HFF-Myc (cell line): ENCODE measurements at regions not wholly inside any gene's neighbourhood (a gene's known extent, or its start where the extent isn't known, plus 50 kb on each side); places are given as distances from the start of the nearest gene placed in this dataset.

Experiments used
- DNase-seq: peaks from one replicate; pipeline ENCODE4 v3.0.0-alpha.2; 2011; ENCODE audit warnings: low read depth; ENCODE audit errors: extremely low read depth
- H3K4me3 ChIP-seq: replicated peaks from 2 replicates; pipeline ENCODE4 v1.5.1; 2011; ENCODE audit warnings: low read depth, mild to moderate bottlenecking, control low read depth, low read length
- TF ChIP-seq, protein P1 (sequence below): IDR thresholded peaks from 2 replicates; pipeline ENCODE4 v1.5.1; 2012; ENCODE audit warnings: mild to moderate bottlenecking, low read depth, low read length, control low read depth; ENCODE audit errors: missing control alignments

DNA sequence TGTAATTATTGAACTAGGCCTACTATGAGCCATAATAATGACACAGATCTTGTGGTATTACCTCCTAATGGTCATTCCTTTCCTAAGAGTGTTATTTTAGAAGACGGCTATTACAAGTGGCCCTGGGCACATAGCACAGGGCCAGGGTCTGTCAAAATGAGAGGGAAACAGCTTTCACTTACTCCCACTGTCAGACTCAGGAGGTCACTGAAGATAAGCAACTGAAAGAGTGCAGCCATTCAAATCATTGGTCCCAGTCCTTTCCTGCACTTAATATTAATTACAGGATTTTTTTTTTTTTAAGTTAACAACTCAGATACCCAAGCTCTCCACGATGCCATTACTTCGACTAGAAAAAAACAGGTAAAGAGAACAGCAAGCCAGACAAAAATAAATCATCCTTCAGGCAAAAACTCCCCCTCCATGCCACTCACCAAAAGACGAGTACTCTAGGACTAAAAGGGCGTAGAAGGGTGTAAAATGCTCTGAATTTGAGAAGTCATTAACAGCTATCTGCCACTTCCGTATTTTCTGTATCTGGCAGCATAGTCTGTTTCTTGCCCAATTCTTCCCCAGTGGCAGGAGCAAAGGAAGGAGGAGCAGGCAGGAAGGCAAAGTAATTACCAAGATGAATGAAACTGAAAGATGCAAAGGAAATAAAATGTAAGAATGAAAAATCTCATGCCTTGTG is 87.4 kb downstream of the ZNF608 start:
- H3K4me3 ChIP-seq = no peak overlapping the region
- DNase-seq = no peak
- TF ChIP-seq, protein P1, sequence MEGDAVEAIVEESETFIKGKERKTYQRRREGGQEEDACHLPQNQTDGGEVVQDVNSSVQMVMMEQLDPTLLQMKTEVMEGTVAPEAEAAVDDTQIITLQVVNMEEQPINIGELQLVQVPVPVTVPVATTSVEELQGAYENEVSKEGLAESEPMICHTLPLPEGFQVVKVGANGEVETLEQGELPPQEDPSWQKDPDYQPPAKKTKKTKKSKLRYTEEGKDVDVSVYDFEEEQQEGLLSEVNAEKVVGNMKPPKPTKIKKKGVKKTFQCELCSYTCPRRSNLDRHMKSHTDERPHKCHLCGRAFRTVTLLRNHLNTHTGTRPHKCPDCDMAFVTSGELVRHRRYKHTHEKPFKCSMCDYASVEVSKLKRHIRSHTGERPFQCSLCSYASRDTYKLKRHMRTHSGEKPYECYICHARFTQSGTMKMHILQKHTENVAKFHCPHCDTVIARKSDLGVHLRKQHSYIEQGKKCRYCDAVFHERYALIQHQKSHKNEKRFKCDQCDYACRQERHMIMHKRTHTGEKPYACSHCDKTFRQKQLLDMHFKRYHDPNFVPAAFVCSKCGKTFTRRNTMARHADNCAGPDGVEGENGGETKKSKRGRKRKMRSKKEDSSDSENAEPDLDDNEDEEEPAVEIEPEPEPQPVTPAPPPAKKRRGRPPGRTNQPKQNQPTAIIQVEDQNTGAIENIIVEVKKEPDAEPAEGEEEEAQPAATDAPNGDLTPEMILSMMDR = no peak

DNA sequence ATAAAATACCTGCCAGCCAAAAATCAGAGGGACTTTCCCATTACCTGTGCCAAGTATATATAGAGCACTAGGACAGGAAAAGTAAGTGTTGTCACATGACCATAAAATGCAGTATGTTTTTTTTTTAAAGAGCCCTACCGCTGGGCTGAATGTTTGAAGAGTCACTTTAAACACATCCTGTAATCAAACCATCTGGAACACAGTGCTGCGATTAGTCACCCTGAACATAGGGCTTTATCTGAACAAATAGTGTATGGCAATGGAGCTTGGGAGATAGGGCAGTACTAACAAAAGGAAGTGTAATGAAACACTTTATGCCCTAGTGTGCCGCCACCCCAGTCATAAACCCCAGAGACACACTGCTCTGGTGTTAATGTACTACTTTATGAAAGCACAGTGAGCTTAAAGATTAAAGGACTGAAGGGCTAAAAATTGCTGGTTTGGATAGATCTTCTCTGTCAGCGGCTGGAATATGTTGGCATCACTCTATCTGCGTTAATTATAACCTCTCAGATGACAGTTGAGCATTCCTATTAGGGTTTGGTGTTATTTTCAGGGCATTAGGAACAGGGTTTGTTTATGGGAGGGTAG is 90.4 kb downstream of the ZNF608 start:
- H3K4me3 ChIP-seq = no peak overlapping the region; the same call in 1 of the 2 replicates
- TF ChIP-seq, protein P1 = no peak
- DNase-seq = peak; percentile 90

DNA sequence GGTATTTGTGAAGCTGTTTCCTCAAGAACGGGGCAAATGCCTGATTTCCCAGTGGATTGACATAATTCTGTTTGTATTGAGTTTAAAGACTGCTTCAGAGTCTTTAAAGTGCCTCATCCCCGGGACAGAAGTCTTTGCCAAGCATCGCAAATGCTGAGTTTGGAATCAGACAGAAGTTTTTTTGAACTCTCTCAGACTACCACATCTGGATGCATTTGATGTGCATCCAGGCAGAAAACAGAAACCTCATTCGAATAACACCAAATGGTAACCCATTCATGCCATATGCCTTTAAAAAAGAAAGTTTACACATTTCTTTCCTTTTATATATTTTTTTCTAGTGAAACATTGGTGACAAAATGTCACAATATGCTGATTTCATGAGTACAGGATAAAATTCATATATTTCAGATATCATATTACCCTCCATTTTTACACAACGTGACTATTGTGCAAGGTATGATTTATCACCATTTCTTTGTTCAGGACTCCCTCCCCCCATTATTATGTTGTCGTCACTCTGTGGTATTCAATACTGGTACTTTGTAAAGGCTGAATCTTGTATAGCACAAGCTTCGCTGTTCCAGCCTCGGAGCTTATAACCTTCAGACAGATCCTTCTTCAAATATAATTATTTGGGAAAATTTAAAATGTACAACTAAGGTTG is 91.1 kb downstream of the ZNF608 start:
- no peak for DNase-seq
- TF ChIP-seq, protein P1 = no peak
- no peak overlapping the region; the same call in 1 of the 2 replicates for H3K4me3 ChIP-seq

DNA sequence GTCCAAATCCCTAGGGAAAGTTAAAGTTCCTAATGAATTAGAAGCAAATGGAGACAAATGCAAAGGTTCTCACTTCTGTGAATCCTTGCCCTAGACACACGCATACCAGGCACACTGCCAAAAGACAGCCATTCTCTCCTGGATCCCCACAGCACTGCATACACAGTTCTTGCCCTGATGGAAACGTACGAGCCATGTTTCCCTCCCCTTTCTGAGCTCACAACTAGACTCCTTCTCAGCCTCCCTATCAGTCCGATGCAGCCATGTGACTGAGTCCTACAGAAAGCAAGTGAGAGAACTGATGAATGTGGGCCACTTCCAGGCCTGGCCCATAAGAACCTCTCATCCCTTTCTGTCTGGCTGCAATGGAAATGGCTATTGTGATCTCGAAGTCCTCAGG is 92.0 kb downstream of the ZNF608 start:
- no peak for DNase-seq
- TF ChIP-seq, protein P1 = no peak

DNA sequence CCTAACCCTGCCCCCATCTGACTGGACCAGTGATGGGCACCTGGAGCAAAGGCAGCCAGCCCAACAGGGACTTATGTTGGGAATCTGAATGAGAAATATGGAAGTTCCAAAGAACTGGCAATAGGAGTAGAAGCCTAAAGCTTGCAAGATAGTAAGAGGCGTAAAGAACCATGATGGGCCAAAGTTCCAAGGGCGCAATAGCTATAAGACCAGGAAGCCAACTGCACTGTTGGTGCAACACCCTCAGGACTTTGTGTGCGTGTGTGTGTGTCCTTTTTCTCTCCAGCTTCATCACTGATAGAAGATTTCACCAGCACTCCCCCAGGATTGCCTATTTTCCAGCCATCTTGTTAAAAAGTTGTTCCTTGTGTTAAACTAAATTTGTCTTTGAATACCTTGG is 92.8 kb downstream of the ZNF608 start:
- TF ChIP-seq, protein P1 = no peak
- no peak overlapping the region for H3K4me3 ChIP-seq
- DNase-seq = no peak

More for the DNA sequence above, 92.0 kb downstream of the ZNF608 start:
- no peak overlapping the region for H3K4me3 ChIP-seq

DNA sequence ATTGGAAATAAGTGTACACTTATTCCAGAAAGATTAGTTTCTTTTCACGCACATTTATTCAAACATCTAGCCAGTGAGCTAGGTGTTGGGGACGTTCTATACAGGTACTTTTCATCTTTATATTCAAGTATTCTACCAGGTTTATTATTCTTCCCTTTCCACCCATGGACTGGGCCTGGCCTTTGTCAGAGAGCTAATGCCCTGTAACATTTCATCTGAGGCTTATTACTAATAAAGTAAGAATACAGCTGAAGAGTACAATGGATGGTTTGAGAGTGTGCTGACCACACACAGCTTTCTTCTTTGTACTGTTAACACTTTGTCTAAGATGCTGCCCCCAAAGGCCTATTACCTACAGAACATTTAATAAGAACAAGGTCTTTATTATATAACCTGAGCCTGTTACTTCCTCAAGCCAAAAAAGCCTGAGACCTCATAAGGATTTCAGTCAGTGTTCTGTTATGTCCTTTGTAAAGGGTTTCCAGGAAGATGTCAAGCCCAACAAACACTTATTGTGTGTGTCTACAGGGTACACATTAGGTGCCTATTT is 93.5 kb downstream of the ZNF608 start:
- TF ChIP-seq, protein P1 = no peak
- no peak for DNase-seq
- H3K4me3 ChIP-seq = no peak overlapping the region
